T-helper 1 cell (primary cell): ENCODE measurements at regions not wholly inside any gene's neighbourhood (a gene's known extent, or its start where the extent isn't known, plus 50 kb on each side); places are given as distances from the start of the nearest gene placed in this dataset.

Experiments used
- DNase-seq, 5 donors: peaks; one replicate each; pipeline ENCODE4 v3.0.0-alpha.2; 2012 to 2020

DNA sequence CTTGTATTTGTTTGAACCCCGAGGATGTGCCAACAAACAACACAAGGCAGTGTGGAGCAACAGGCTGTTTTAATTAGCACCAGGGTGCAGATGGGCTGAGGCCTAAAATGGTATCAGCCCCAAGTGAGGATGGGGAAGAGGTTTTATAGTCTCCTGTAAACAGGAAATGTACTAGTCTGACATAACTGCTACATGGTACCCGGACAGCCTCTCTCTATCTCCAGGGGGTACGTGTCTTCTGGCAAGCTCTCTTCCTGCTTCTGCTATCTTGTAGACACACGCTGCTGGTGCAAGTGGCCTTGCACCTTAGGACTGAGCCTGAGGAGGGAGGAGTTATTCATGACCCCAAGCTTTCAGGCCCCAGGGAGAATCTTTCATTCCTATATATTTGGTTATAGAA is 2451.0 kb downstream of the TP53TG3F start:
- no peak for DNase-seq

- no peak for DNase-seq
Observed at GRCh38 chr16:35911899-35912298, 2452.5 kb downstream of the TP53TG3F start.

DNA sequence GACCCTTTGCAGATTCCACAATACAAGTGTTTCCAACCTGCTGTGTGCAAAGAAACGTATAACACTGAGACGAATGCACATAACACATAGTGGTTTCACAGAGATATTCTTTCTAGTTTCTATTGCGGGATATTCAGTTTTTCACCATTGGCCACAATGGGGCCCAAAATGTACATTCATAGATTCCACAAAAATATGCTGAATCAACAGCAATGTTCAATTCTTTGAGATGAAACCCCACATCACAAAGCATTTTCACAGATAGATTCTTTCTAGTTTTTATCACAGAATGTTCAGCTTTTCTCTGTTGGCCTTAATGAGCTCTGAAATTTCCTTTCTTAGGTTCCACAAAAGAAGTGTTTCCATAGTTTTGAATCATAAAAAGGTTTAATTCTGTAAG is 2472.3 kb downstream of the TP53TG3F start:
- no peak for DNase-seq
